Lung (tissue), 11 donors: ENCODE measurements at regions not wholly inside any gene's neighbourhood (a gene's known extent, or its start where the extent isn't known, plus 50 kb on each side); places are given as distances from the start of the nearest gene placed in this dataset.

Experiments used
- ATAC-seq: fragments of 200-7000 bp; cut with Tn5 transposase; one replicate; pipeline ENCODE4 v1.9.1; 2020; ENCODE audit warnings: moderate number of reproducible peaks; ENCODE audit not compliant: insufficient read depth, low FRiP score
- DNase-seq, 3 donors: peaks; one replicate each; pipeline ENCODE4 v3.0.0-alpha.2; 2013 to 2017
- H3K27ac ChIP-seq, 2 donors: one replicate each; pipeline ENCODE4 v1.5.1; 2013; ENCODE audit warnings: mild to moderate bottlenecking in 2 of 2, moderate library complexity in 2 of 2, control low read depth in 1 of 2, inconsistent platforms in 1 of 2, low read depth in 1 of 2, low read length in 1 of 2
- H3K27me3 ChIP-seq, 3 donors: one replicate each; pipeline ENCODE4 v1.5.1; 2013; ENCODE audit warnings: low read length in 2 of 3; ENCODE audit not compliant: control insufficient read depth in 3 of 3, insufficient read depth in 3 of 3
- H3K36me3 ChIP-seq, 4 donors: one replicate each; pipeline ENCODE4 v1.5.1; 2013; ENCODE audit warnings: low read length in 4 of 4, mild to moderate bottlenecking in 1 of 4, moderate library complexity in 1 of 4; ENCODE audit not compliant: control insufficient read depth in 4 of 4, insufficient read depth in 4 of 4
- H3K4me1 ChIP-seq, 5 donors: one replicate each; pipeline ENCODE4 v1.5.1; 2013; ENCODE audit warnings: low read length in 5 of 5, mild to moderate bottlenecking in 2 of 5, moderate library complexity in 1 of 5; ENCODE audit not compliant: control insufficient read depth in 5 of 5, insufficient read depth in 5 of 5
- H3K4me3 ChIP-seq: one replicate; pipeline ENCODE4 v1.5.1; 2013; ENCODE audit warnings: mild to moderate bottlenecking, control low read depth, moderate library complexity
- H3K9ac ChIP-seq, 2 donors: one replicate each; pipeline ENCODE4 v1.5.1; 2013; ENCODE audit warnings: low read length in 2 of 2, control low read depth in 1 of 2; ENCODE audit not compliant: insufficient read depth in 1 of 2
- H3K9me3 ChIP-seq, 4 donors: one replicate each; pipeline ENCODE4 v1.5.1; 2013; ENCODE audit warnings: low read length in 3 of 4, mild to moderate bottlenecking in 1 of 4, moderate library complexity in 1 of 4; ENCODE audit not compliant: control insufficient read depth in 4 of 4, insufficient read depth in 3 of 4
- CTCF ChIP-seq: IDR thresholded peaks from 2 replicates; pipeline ENCODE4 v1.5.1; 2012; ENCODE audit warnings: mild to moderate bottlenecking; ENCODE audit errors: control extremely low read depth, extremely low read depth
- WGBS, 2 donors: extraction: QIAGEN DNeasy Blood & Tissue Kit; methylation state at CpG; one replicate each; pipeline ENCODE4 v1.1.7; 2013; 5-methylcytosine and 5-hydroxymethylcytosine counted together
- donor health status: control.
- donor health status: control.
- donor health status: Bipolar disorder and iron deficiency.
- donor health status: healthy.
- donor health status: DM: yes; HTN: yes; CAD: no.

- no peak for DNase-seq
- Histone ChIP-seq H3K36me3 (no peaks in the 10 kb centered on the region), H3K4me1 (no peaks in the 10 kb centered on the region), H3K9me3 (no peaks in the 10 kb centered on the region), H3K9ac (no peak overlapping the region), H3K27ac (no peak overlapping the region), H3K27me3 (no peaks in the 10 kb centered on the region), H3K4me3 (no peak overlapping the region)
- no peak for ATAC-seq
- TF ChIP-seq CTCF: no peak
- 82 to 86% methylated on average over 7 of the region's 7 CpGs for WGBS, 2 donors
These were observed 111.5 kb upstream of the NHSL1 start for GRCh38 chr6:138610816-138611215.

- no peak overlapping the region for H3K27ac ChIP-seq
- H3K9me3 ChIP-seq: no peaks in the 10 kb centered on the region
- H3K36me3 ChIP-seq: peaks cover 0 to 4% (median 0%) of the 10 kb centered on the region in 4 donors
- no peak for DNase-seq
- no peak overlapping the region for H3K4me3 ChIP-seq
- H3K27me3 ChIP-seq: no peaks in the 10 kb centered on the region
- WGBS, 2 donors: 68 to 70% methylated on average over 2 of the region's 2 CpGs
- H3K9ac ChIP-seq: no peak overlapping the region
- TF ChIP-seq CTCF: no peak
- H3K4me1 ChIP-seq: no peaks in the 10 kb centered on the region
- no peak for ATAC-seq
These were observed 114.9 kb upstream of the NHSL1 start for GRCh38 chr6:138614151-138614550.

- H3K27me3 ChIP-seq: no peaks in the 10 kb centered on the region
- TF ChIP-seq CTCF: no peak
These were observed 118.9 kb upstream of the NHSL1 start for GRCh38 chr6:138618168-138618567.

GRCh38 chr6:138620630-138621029 lies 121.3 kb upstream of the NHSL1 start:
- Histone ChIP-seq H3K27me3 (no peaks in the 10 kb centered on the region), H3K36me3 (peaks cover 0 to 4% (median 0%) of the 10 kb centered on the region in 4 donors), H3K9me3 (no peaks in the 10 kb centered on the region), H3K4me1 (peaks cover 0 to 2% (median 0%) of the 10 kb centered on the region in 5 donors), H3K4me3 (no peak overlapping the region), H3K9ac (no peak overlapping the region), H3K27ac (no peak overlapping the region)
- WGBS, 2 donors: 79 to 86% methylated on average over 3 of the region's 3 CpGs
- ATAC-seq: no peak
- no peak for TF ChIP-seq CTCF
- no peak for DNase-seq

More at GRCh38 chr6:138618168-138618567, 118.9 kb upstream of the NHSL1 start:
- H3K4me3 ChIP-seq: no peak overlapping the region
- 79 to 83% methylated on average over 3 of the region's 3 CpGs for WGBS, 2 donors
- ATAC-seq (no peak), DNase-seq (no peak)
- no peak overlapping the region for H3K9ac ChIP-seq
- no peaks in the 10 kb centered on the region for H3K9me3 ChIP-seq
- peaks cover 0 to 4% (median 0%) of the 10 kb centered on the region in 4 donors for H3K36me3 ChIP-seq
- H3K27ac ChIP-seq: no peak overlapping the region
- peaks cover 0 to 2% (median 0%) of the 10 kb centered on the region in 5 donors for H3K4me1 ChIP-seq
